HFF-Myc (cell line): ENCODE measurements at regions not wholly inside any gene's neighbourhood (a gene's known extent, or its start where the extent isn't known, plus 50 kb on each side); places are given as distances from the start of the nearest gene placed in this dataset.

Experiments used
- DNase-seq: peaks from one replicate; pipeline ENCODE4 v3.0.0-alpha.2; 2011; ENCODE audit warnings: low read depth; ENCODE audit errors: extremely low read depth
- H3K4me3 ChIP-seq: replicated peaks from 2 replicates; pipeline ENCODE4 v1.5.1; 2011; ENCODE audit warnings: low read depth, mild to moderate bottlenecking, control low read depth, low read length
- TF ChIP-seq, protein P1 (sequence below): IDR thresholded peaks from 2 replicates; pipeline ENCODE4 v1.5.1; 2012; ENCODE audit warnings: mild to moderate bottlenecking, low read depth, low read length, control low read depth; ENCODE audit errors: missing control alignments

DNA sequence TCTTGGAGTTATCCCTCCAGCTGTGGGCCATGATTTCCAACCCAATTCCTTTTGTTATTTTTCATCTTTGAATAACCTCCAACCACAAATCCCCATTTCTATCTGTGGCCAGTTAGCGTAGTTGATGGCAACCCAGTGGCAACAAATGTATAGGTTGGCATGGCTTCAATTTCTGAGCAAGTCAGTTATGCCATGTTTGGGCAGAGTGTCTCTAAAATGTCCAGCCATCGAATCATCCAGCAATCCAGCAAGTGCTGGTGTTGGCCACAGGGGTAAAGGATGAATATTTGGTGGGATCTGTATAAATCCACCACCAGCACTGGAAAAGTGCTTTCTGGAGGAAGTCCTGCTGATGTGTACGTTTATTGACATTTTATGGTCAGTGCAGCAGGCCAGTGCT, 233.3 kb downstream of the MYLK4 start:
- no peak overlapping the region for H3K4me3 ChIP-seq
- TF ChIP-seq, protein P1, sequence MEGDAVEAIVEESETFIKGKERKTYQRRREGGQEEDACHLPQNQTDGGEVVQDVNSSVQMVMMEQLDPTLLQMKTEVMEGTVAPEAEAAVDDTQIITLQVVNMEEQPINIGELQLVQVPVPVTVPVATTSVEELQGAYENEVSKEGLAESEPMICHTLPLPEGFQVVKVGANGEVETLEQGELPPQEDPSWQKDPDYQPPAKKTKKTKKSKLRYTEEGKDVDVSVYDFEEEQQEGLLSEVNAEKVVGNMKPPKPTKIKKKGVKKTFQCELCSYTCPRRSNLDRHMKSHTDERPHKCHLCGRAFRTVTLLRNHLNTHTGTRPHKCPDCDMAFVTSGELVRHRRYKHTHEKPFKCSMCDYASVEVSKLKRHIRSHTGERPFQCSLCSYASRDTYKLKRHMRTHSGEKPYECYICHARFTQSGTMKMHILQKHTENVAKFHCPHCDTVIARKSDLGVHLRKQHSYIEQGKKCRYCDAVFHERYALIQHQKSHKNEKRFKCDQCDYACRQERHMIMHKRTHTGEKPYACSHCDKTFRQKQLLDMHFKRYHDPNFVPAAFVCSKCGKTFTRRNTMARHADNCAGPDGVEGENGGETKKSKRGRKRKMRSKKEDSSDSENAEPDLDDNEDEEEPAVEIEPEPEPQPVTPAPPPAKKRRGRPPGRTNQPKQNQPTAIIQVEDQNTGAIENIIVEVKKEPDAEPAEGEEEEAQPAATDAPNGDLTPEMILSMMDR: no peak
- no peak for DNase-seq

DNA sequence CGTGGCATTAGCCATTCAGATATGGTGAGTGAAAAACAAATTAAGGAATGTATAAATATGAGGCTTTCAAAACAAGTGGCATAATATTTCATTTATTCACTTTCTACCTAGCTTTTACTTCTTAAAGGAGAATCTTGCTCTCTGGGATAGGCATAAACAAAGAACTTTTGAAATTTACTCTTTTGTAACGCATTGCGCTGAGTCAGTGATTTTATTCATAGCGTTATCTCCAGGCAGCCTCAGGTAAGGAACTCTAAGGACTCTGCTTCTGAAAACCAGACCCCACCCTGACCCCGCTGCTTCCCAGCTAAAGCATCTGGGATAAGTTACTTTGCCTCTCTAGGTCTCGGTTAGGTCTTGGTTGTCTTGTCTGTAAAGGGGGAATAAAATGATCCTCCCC, 234.7 kb downstream of the MYLK4 start:
- H3K4me3 ChIP-seq: no peak overlapping the region
- TF ChIP-seq, protein P1: no peak
- DNase-seq: no peak

DNA sequence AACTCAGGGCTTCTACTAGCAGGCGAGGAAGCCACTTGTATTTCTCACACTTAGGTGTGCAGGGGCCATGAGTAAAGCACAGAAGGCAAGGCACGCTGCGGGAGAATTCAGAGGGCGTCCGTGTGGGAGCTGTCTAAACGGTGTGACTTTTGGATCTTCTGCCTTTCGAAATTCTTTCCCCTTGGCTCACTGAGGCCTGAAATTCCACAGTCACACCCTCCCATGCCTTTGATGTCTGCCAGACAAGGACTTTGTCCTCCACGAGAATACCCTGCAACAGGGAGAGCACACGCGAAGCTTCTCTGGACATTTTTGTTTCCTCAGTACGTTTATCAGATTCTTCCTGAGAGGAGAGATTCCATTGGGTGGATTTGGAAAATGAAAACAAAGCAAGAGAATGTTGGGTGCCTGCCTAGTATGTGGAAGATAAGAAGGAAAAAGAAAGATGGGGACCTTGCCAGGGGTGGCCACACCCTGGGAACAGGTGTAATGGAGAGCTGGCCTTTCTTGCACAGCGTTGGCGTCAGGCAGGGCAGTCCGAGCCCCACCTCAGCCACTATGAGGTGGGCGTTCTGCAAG, 235.7 kb downstream of the MYLK4 start:
- DNase-seq: no peak
- no peak overlapping the region for H3K4me3 ChIP-seq

DNA sequence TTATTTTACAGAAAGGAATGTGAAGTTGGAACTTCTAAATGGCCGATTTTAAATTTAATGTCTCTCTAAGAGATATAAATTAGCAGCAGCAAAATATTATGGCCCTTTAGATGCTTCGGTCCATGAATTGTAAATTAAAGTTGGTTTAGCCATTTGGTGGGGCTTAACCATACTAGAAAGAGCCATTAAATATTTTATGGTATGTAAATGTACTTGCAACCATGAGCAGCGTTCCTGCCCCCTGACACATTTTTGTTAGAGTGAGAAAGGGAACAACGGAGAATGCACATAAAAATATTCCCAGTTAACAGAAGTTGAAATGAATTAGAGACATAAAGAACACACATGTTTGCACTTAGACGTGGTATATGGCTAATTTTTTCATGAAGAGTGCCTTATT, 237.9 kb downstream of the MYLK4 start:
- no peak for DNase-seq
- H3K4me3 ChIP-seq: no peak overlapping the region
- TF ChIP-seq, protein P1: no peak

More for the DNA sequence above, 235.7 kb downstream of the MYLK4 start:
- TF ChIP-seq, protein P1: no peak

DNA sequence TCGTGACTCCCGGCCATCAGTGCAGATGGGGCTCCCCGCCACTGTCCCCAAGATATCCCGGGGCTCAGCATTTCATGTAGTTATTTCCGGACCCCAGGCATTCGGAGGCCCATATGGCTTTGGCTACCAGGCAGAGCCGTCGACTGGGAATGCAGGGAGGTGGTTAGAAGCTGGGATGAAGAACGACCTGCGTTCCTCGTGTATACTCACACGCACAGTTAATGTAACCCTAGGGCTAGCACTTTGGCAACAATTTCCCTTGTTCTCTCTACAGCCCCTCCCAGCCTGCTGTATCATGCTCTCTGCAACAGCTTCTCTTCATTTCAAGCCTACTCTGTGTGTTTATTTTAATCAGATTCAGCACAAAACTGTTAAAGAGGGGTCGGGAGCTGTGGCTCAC, 240.4 kb downstream of the MYLK4 start:
- TF ChIP-seq, protein P1: no peak
- H3K4me3 ChIP-seq: no peak overlapping the region
- DNase-seq: no peak

DNA sequence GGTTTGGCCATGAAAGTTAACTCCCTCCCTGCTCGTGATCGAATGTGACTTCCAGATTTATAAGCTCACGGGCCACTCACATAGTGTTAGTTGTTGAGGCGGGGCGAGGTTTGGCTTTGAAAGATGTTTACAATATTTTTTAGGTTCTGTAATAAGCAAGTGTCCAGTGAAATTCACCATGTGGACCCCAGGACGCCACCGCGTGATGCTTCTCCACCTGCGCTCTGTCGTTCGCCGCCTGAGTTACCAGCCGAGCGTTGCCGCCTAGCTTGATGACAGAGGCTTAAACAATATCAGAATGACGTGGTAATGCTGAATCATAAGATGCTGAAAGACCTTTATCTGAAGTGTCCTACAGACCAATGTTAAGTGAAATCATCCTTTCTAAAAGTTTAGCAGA, 241.0 kb downstream of the MYLK4 start:
- H3K4me3 ChIP-seq: no peak overlapping the region
- no peak for DNase-seq
- TF ChIP-seq, protein P1: no peak

DNA sequence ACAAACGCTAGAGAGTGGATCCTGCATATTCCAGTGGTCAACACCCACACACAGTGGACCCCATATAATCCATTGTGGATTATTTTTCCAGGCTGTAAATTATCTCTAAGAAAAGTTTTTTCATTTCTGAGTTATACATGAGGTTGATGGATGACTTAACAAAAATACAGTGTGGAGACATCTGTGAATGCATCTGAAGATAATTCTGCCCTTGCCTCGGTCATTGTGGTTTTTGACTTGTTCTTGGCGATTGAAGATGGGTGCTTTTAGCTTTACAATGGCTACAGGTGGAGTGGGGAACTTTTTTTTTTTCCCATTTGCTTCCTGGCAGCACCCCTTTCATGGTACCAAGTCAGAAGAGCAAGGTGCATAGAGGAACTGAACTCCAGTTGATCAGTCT, 242.7 kb downstream of the MYLK4 start:
- TF ChIP-seq, protein P1: no peak
- DNase-seq: no peak
- H3K4me3 ChIP-seq: no peak overlapping the region
